ENCODE measurements at regions not wholly inside any gene's neighbourhood (a gene's known extent, or its start where the extent isn't known, plus 50 kb on each side); places are given as distances from the start of the nearest gene placed in this dataset.
A peak's percentile ranks its signal among the peaks of the same experiment; 100 is the strongest.

- no CpG with 5 or more reads among the region's 2 CpGs for WGBS, 2 experiments (ENCODE audit: insufficient coverage in 2 of 2)
- no peaks in the 10 kb centered on the region for H3K4me1 ChIP-seq (ENCODE audit: control insufficient read depth, insufficient read depth, low read length, poor library complexity, severe bottlenecking)
- no peak overlapping the region for H3K4me3 ChIP-seq (ENCODE audit: extremely low read depth, insufficient read depth, low read length, poor library complexity, severe bottlenecking)
- H3K27ac ChIP-seq (ENCODE audit: low read depth, low read length, severe bottlenecking): no peak overlapping the region
- no peaks in the 10 kb centered on the region for H3K9me3 ChIP-seq (ENCODE audit: control insufficient read depth, low read length)
- H3K36me3 ChIP-seq (ENCODE audit: control insufficient read depth, insufficient read depth, low read length): no peaks in the 10 kb centered on the region
These were observed 101.3 kb upstream of the MAGEB16 start for GRCh38 chrX:35696760-35697234.

- 100% methylated on average over 1 of the region's 2 CpGs for WGBS, 2 experiments (ENCODE audit: insufficient coverage in 2 of 2)
- Histone ChIP-seq H3K27ac (ENCODE audit: low read depth, low read length, severe bottlenecking) (no peak overlapping the region), H3K9me3 (ENCODE audit: control insufficient read depth, low read length) (no peaks in the 10 kb centered on the region), H3K4me3 (ENCODE audit: extremely low read depth, insufficient read depth, low read length, poor library complexity, severe bottlenecking) (no peak overlapping the region), H3K4me1 (ENCODE audit: control insufficient read depth, insufficient read depth, low read length, poor library complexity, severe bottlenecking) (no peaks in the 10 kb centered on the region), H3K36me3 (ENCODE audit: control insufficient read depth, insufficient read depth, low read length) (no peaks in the 10 kb centered on the region)
These were observed 98.5 kb upstream of the MAGEB16 start for GRCh38 chrX:35699642-35700041.

DNA sequence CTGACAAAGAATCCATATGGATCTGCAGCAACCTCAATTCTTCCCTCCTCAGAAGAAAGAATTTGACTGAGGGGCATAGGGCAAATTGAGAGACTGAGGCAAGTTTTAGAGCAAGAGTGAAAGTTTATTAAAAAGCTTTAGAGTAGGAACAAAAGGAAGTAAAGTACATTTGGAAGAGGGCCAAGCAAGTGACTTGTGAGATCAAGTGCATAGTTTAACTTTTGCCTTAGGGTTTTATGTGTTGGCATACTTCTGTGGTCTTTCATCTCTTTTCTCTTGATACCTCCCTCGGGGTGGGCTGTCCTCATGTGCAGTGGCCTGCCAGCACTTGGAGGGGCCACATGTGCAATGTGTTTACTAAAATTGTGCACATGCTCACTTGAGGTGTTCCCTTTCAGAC is 98.0 kb upstream of the MAGEB16 start:
- no CpG with 5 or more reads among the region's 1 CpG for WGBS, 2 experiments (ENCODE audit: insufficient coverage in 2 of 2)
- no peaks in the 10 kb centered on the region for H3K36me3 ChIP-seq (ENCODE audit: control insufficient read depth, insufficient read depth, low read length)
- H3K4me3 ChIP-seq (ENCODE audit: extremely low read depth, insufficient read depth, low read length, poor library complexity, severe bottlenecking): no peak overlapping the region
- no peaks in the 10 kb centered on the region for H3K9me3 ChIP-seq (ENCODE audit: control insufficient read depth, low read length)
- no peaks in the 10 kb centered on the region for H3K4me1 ChIP-seq (ENCODE audit: control insufficient read depth, insufficient read depth, low read length, poor library complexity, severe bottlenecking)
- no peak overlapping the region for H3K27ac ChIP-seq (ENCODE audit: low read depth, low read length, severe bottlenecking)

DNA sequence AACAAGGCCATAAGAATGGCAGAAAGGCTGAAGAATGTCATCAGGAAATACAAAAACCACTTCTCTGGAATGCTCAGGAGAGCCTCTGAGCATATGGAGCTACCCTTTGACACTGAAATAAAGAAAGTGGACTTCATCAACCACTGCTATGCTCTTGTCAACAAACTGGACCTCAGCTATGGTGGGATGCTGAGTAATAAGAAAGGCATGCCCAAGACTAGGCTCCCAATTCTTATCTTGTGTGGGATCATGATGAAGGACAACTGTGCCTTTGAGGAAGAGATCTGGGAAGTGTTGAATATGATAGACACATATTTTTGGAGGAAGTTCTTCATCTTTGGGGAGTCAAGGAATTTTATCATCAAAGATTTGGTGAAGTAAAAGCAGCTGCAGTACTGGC is 86.9 kb upstream of the MAGEB16 start:
- no peaks in the 10 kb centered on the region for H3K36me3 ChIP-seq (ENCODE audit: control insufficient read depth, insufficient read depth, low read length)
- H3K4me1 ChIP-seq (ENCODE audit: control insufficient read depth, insufficient read depth, low read length, poor library complexity, severe bottlenecking): peaks cover 7% of the 10 kb centered on the region
- no peaks in the 10 kb centered on the region for H3K9me3 ChIP-seq (ENCODE audit: control insufficient read depth, low read length)

GRCh38 chrX:35722128-35722527 is 76.0 kb upstream of the MAGEB16 start:
- H3K4me3 ChIP-seq (ENCODE audit: extremely low read depth, insufficient read depth, low read length, poor library complexity, severe bottlenecking): no peak overlapping the region
- H3K4me1 ChIP-seq (ENCODE audit: control insufficient read depth, insufficient read depth, low read length, poor library complexity, severe bottlenecking): no peaks in the 10 kb centered on the region
- no peaks in the 10 kb centered on the region for H3K9me3 ChIP-seq (ENCODE audit: control insufficient read depth, low read length)
- H3K36me3 ChIP-seq (ENCODE audit: control insufficient read depth, insufficient read depth, low read length): no peaks in the 10 kb centered on the region
- H3K27ac ChIP-seq (ENCODE audit: low read depth, low read length, severe bottlenecking): no peak overlapping the region
- 89 to 100% methylated on average over 2 to 3 of the region's 5 CpGs for WGBS, 2 experiments (ENCODE audit: insufficient coverage in 2 of 2)

More for the DNA sequence above, 86.9 kb upstream of the MAGEB16 start:
- no peak overlapping the region for H3K4me3 ChIP-seq (ENCODE audit: extremely low read depth, insufficient read depth, low read length, poor library complexity, severe bottlenecking)
- H3K27ac ChIP-seq (ENCODE audit: low read depth, low read length, severe bottlenecking): no peak overlapping the region

GRCh38 chrX:35726176-35726575 is 72.0 kb upstream of the MAGEB16 start:
- Histone ChIP-seq H3K27ac (ENCODE audit: low read depth, low read length, severe bottlenecking) (no peak overlapping the region), H3K9me3 (ENCODE audit: control insufficient read depth, low read length) (no peaks in the 10 kb centered on the region), H3K4me1 (ENCODE audit: control insufficient read depth, insufficient read depth, low read length, poor library complexity, severe bottlenecking) (peaks cover 4% of the 10 kb centered on the region), H3K36me3 (ENCODE audit: control insufficient read depth, insufficient read depth, low read length) (no peaks in the 10 kb centered on the region), H3K4me3 (ENCODE audit: extremely low read depth, insufficient read depth, low read length, poor library complexity, severe bottlenecking) (no peak overlapping the region)
- WGBS, 2 experiments (ENCODE audit: insufficient coverage in 2 of 2): no CpG with 5 or more reads among the region's 2 CpGs

- Histone ChIP-seq H3K27ac (ENCODE audit: low read depth, low read length, severe bottlenecking) (peak overlapping the region; percentile 5), H3K36me3 (ENCODE audit: control insufficient read depth, insufficient read depth, low read length) (no peaks in the 10 kb centered on the region), H3K9me3 (ENCODE audit: control insufficient read depth, low read length) (no peaks in the 10 kb centered on the region), H3K4me1 (ENCODE audit: control insufficient read depth, insufficient read depth, low read length, poor library complexity, severe bottlenecking) (peaks cover 4% of the 10 kb centered on the region), H3K4me3 (ENCODE audit: extremely low read depth, insufficient read depth, low read length, poor library complexity, severe bottlenecking) (no peak overlapping the region)
- WGBS, 2 experiments (ENCODE audit: insufficient coverage in 2 of 2): 40% methylated on average over 1 of the region's 3 CpGs; no CpG with 5 or more reads in 1 of the 2 experiments
These were observed 69.7 kb upstream of the MAGEB16 start for GRCh38 chrX:35728481-35728880.

DNA sequence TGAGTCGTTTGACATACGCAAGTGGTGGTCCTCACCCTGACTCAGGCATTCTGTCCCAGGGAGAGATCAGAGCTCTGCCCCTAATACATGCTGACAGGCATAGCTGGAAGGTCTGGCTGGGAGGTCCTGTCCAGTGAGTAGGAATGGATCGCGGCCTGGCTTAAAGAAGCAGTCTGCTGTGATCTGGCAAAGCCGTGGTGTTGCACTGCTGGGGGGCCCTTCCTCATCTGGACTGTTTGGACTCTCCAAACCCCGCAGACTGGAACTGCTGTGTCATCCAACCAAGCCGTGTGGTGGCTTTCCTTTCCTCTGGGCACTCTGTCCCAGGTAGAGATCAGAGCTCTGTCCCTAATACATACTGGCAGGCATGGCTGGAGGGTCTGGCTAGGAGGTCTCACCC is 64.3 kb upstream of the MAGEB16 start:
- no peaks in the 10 kb centered on the region for H3K9me3 ChIP-seq (ENCODE audit: control insufficient read depth, low read length)
- no peak overlapping the region for H3K4me3 ChIP-seq (ENCODE audit: extremely low read depth, insufficient read depth, low read length, poor library complexity, severe bottlenecking)
- H3K4me1 ChIP-seq (ENCODE audit: control insufficient read depth, insufficient read depth, low read length, poor library complexity, severe bottlenecking): no peaks in the 10 kb centered on the region
- WGBS, 2 experiments (ENCODE audit: insufficient coverage in 2 of 2): 76 to 95% methylated on average over 3 to 4 of the region's 7 CpGs
- no peak overlapping the region for H3K27ac ChIP-seq (ENCODE audit: low read depth, low read length, severe bottlenecking)
- no peaks in the 10 kb centered on the region for H3K36me3 ChIP-seq (ENCODE audit: control insufficient read depth, insufficient read depth, low read length)

DNA sequence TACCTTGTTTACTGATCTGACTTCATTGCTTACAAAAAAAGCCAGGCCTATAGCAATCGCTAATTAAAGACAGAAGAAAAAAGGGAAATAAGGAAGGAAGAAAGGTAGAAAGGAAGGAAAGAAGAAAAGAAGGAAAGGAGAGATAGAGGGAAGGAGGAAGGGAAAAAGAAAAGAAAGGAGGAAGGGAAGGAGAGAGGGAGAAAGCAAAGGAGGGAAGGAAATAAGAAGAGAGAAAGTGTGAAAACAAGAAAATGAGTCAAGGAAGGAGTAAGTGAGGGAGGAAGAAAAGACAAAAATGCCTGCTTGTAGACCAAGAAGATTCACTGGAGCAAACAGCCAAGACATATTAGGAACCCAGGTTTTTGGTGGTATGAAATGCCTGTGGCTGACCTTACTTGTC is 57.0 kb upstream of the MAGEB16 start:
- no peak overlapping the region for H3K27ac ChIP-seq (ENCODE audit: low read depth, low read length, severe bottlenecking)
- no peaks in the 10 kb centered on the region for H3K4me1 ChIP-seq (ENCODE audit: control insufficient read depth, insufficient read depth, low read length, poor library complexity, severe bottlenecking)
- H3K36me3 ChIP-seq (ENCODE audit: control insufficient read depth, insufficient read depth, low read length): no peaks in the 10 kb centered on the region
- H3K4me3 ChIP-seq (ENCODE audit: extremely low read depth, insufficient read depth, low read length, poor library complexity, severe bottlenecking): no peak overlapping the region
- WGBS, 2 experiments (ENCODE audit: insufficient coverage in 2 of 2): no CpG with 5 or more reads among the region's 1 CpG
- no peaks in the 10 kb centered on the region for H3K9me3 ChIP-seq (ENCODE audit: control insufficient read depth, low read length)

- WGBS, 2 experiments (ENCODE audit: insufficient coverage in 2 of 2): no CpG with 5 or more reads among the region's 2 CpGs
- Histone ChIP-seq H3K9me3 (ENCODE audit: control insufficient read depth, low read length) (no peaks in the 10 kb centered on the region), H3K4me3 (ENCODE audit: extremely low read depth, insufficient read depth, low read length, poor library complexity, severe bottlenecking) (no peak overlapping the region), H3K36me3 (ENCODE audit: control insufficient read depth, insufficient read depth, low read length) (no peaks in the 10 kb centered on the region), H3K4me1 (ENCODE audit: control insufficient read depth, insufficient read depth, low read length, poor library complexity, severe bottlenecking) (no peaks in the 10 kb centered on the region), H3K27ac (ENCODE audit: low read depth, low read length, severe bottlenecking) (no peak overlapping the region)
These were observed 54.8 kb upstream of the MAGEB16 start for GRCh38 chrX:35743331-35743730.
